ENCODE measurements at regions not wholly inside any gene's neighbourhood (a gene's known extent, or its start where the extent isn't known, plus 50 kb on each side); places are given as distances from the start of the nearest gene placed in this dataset.
"Not testable (repeated sequence)": the region's sequence is repeated elsewhere in the genome, so short reads cannot be mapped to it uniquely, and the experiment has no call there.

- DNase-seq = no peak
These were observed 223.9 kb upstream of the MAD2L1 start for GRCh38 chr4:120290553-120290952.

- DNase-seq = no peak
These were observed 220.2 kb upstream of the MAD2L1 start for GRCh38 chr4:120286813-120287212.

- no peak for DNase-seq
These were observed 214.9 kb upstream of the MAD2L1 start for GRCh38 chr4:120281581-120281980.

GRCh38 chr4:120277391-120277790 lies 210.7 kb upstream of the MAD2L1 start:
- DNase-seq = no peak

GRCh38 chr4:120266602-120267001 lies 200.0 kb upstream of the MAD2L1 start:
- DNase-seq = no peak

- DNase-seq = no peak
These were observed 197.0 kb upstream of the MAD2L1 start for GRCh38 chr4:120263618-120264017.

GRCh38 chr4:120261117-120261516 lies 194.5 kb upstream of the MAD2L1 start:
- no peak for DNase-seq

GRCh38 chr4:120256112-120256775 lies 189.6 kb upstream of the MAD2L1 start:
- not testable (repeated sequence) for DNase-seq

- no peak for DNase-seq
These were observed 171.8 kb upstream of the MAD2L1 start for GRCh38 chr4:120238277-120238973.

GRCh38 chr4:120236873-120237272 lies 170.2 kb upstream of the MAD2L1 start:
- no peak for DNase-seq

GRCh38 chr4:120232050-120232449 lies 165.4 kb upstream of the MAD2L1 start:
- no peak for DNase-seq

- DNase-seq = no peak
These were observed 161.4 kb upstream of the MAD2L1 start for GRCh38 chr4:120228086-120228485.

- DNase-seq = no peak
These were observed 160.9 kb upstream of the MAD2L1 start for GRCh38 chr4:120227554-120227953.

GRCh38 chr4:120225527-120225926 lies 158.9 kb upstream of the MAD2L1 start:
- no peak for DNase-seq

GRCh38 chr4:120218981-120219380 lies 152.3 kb upstream of the MAD2L1 start:
- no peak for DNase-seq

GRCh38 chr4:120215350-120215749 lies 148.7 kb upstream of the MAD2L1 start:
- DNase-seq = no peak

- DNase-seq = no peak
These were observed 144.9 kb upstream of the MAD2L1 start for GRCh38 chr4:120211408-120212015.

- no peak for DNase-seq
These were observed 143.1 kb upstream of the MAD2L1 start for GRCh38 chr4:120209706-120210105.

- no peak for DNase-seq
These were observed 140.4 kb upstream of the MAD2L1 start for GRCh38 chr4:120207021-120207420.

GRCh38 chr4:120202222-120202621 lies 135.6 kb upstream of the MAD2L1 start:
- DNase-seq = no peak

GRCh38 chr4:120200573-120201110 lies 134.0 kb upstream of the MAD2L1 start:
- DNase-seq = not testable (repeated sequence)

GRCh38 chr4:120198411-120198810 lies 131.8 kb upstream of the MAD2L1 start:
- DNase-seq = no peak

- no peak for DNase-seq
These were observed 111.0 kb upstream of the MAD2L1 start for GRCh38 chr4:120177603-120178002.

GRCh38 chr4:120175272-120175671 lies 108.6 kb upstream of the MAD2L1 start:
- DNase-seq = no peak

All from activated CD8-positive, alpha-beta memory T cell treated with anti-CD3 and anti-CD28 coated beads, Interleukin-2, amount 50 U/mL, for 48 hours (primary cell).